ENCODE measurements at regions not wholly inside any gene's neighbourhood (a gene's known extent, or its start where the extent isn't known, plus 50 kb on each side); places are given as distances from the start of the nearest gene placed in this dataset.

GRCh38 chr22:23522623-23523251 lies 57.4 kb downstream of the IGLL1 start:
- Histone ChIP-seq H3K9me2 (ENCODE audit: low read depth, low read length) (no peaks in the 10 kb centered on the region), H3K79me2 (ENCODE audit: insufficient read depth, low read length) (no peaks in the 10 kb centered on the region), H3K9ac (ENCODE audit: low read length) (no peak overlapping the region; the same call in 1 of the 2 replicates), H3K36me3 (ENCODE audit: insufficient read depth, low read length) (no peaks in the 10 kb centered on the region), H3K9me3 (ENCODE audit: low read length) (no peaks in the 10 kb centered on the region), H3K4me3 (ENCODE audit: low read depth, low read length, poor library complexity, severe bottlenecking) (peak overlapping the region; percentile 59), H3K27ac (ENCODE audit: low read depth, low read length, poor library complexity, severe bottlenecking) (no peak overlapping the region), H3K27me3 (ENCODE audit: insufficient read depth, low read length) (peaks cover 7% of the 10 kb centered on the region; the same call in 1 of the 2 replicates), H3K4me2 (ENCODE audit: low read length) (peak overlapping the region; percentile 84), H3K4me1 (ENCODE audit: insufficient read depth, low read length, severe bottlenecking) (peaks cover 43% of the 10 kb centered on the region), H4K20me1 (ENCODE audit: insufficient read depth, low read length) (no peaks in the 10 kb centered on the region), H2AFZ (ENCODE audit: low read length) (no peak overlapping the region), H3F3A (ENCODE audit: insufficient read depth, low read length) (no peaks in the 10 kb centered on the region)
- TF ChIP-seq EZH2 (IDR thresholded peaks at IDR 0.05; ENCODE audit: borderline replicate concordance, low read length) (no peak), CTCF (IDR thresholded peaks at IDR 0.05; ENCODE audit: low read length) (no peak)

GRCh38 chr22:23521441-23522113 lies 58.5 kb downstream of the IGLL1 start:
- Histone ChIP-seq H3K9ac (ENCODE audit: low read length) (peak overlapping the region; percentile 66), H4K20me1 (ENCODE audit: insufficient read depth, low read length) (no peaks in the 10 kb centered on the region), H3K27ac (ENCODE audit: low read depth, low read length, poor library complexity, severe bottlenecking) (peak overlapping the region; percentile 75), H2AFZ (ENCODE audit: low read length) (no peak overlapping the region), H3K4me1 (ENCODE audit: insufficient read depth, low read length, severe bottlenecking) (peaks cover 45% of the 10 kb centered on the region), H3K4me3 (ENCODE audit: low read depth, low read length, poor library complexity, severe bottlenecking) (peak overlapping the region; percentile 59), H3K9me3 (ENCODE audit: low read length) (no peaks in the 10 kb centered on the region), H3K9me2 (ENCODE audit: low read depth, low read length) (no peaks in the 10 kb centered on the region), H3K4me2 (ENCODE audit: low read length) (peak overlapping the region; percentile 84), H3F3A (ENCODE audit: insufficient read depth, low read length) (no peaks in the 10 kb centered on the region), H3K27me3 (ENCODE audit: insufficient read depth, low read length) (peaks cover 7% of the 10 kb centered on the region; the same call in 1 of the 2 replicates), H3K79me2 (ENCODE audit: insufficient read depth, low read length) (no peaks in the 10 kb centered on the region), H3K36me3 (ENCODE audit: insufficient read depth, low read length) (no peaks in the 10 kb centered on the region)
- TF ChIP-seq EZH2 (IDR thresholded peaks at IDR 0.05; ENCODE audit: borderline replicate concordance, low read length) (no peak), CTCF (IDR thresholded peaks at IDR 0.05; ENCODE audit: low read length) (peak; percentile 35)

- H4K20me1 ChIP-seq (ENCODE audit: insufficient read depth, low read length) = no peaks in the 10 kb centered on the region
- H3F3A ChIP-seq (ENCODE audit: insufficient read depth, low read length) = no peaks in the 10 kb centered on the region
- peaks cover 7% of the 10 kb centered on the region; the same call in 1 of the 2 replicates for H3K27me3 ChIP-seq (ENCODE audit: insufficient read depth, low read length)
- H3K4me1 ChIP-seq (ENCODE audit: insufficient read depth, low read length, severe bottlenecking) = peaks cover 45% of the 10 kb centered on the region
- no peak overlapping the region for H2AFZ ChIP-seq (ENCODE audit: low read length)
- H3K36me3 ChIP-seq (ENCODE audit: insufficient read depth, low read length) = no peaks in the 10 kb centered on the region
- H3K27ac ChIP-seq (ENCODE audit: low read depth, low read length, poor library complexity, severe bottlenecking) = peak overlapping the region; percentile 75
- H3K79me2 ChIP-seq (ENCODE audit: insufficient read depth, low read length) = no peaks in the 10 kb centered on the region
- H3K4me2 ChIP-seq (ENCODE audit: low read length) = peak overlapping the region; percentile 84
- no peaks in the 10 kb centered on the region for H3K9me2 ChIP-seq (ENCODE audit: low read depth, low read length)
- no peaks in the 10 kb centered on the region for H3K9me3 ChIP-seq (ENCODE audit: low read length)
- peak overlapping the region; percentile 59 for H3K4me3 ChIP-seq (ENCODE audit: low read depth, low read length, poor library complexity, severe bottlenecking)
- TF ChIP-seq CTCF (IDR thresholded peaks at IDR 0.05; ENCODE audit: low read length) (no peak), EZH2 (IDR thresholded peaks at IDR 0.05; ENCODE audit: borderline replicate concordance, low read length) (no peak)
- H3K9ac ChIP-seq (ENCODE audit: low read length) = peak overlapping the region; percentile 66
Observed at GRCh38 chr22:23520863-23521440, 59.1 kb downstream of the IGLL1 start.

Measured in OCI-LY1 (cell line).